Esophagus squamous epithelium (tissue), 4 donors: ENCODE measurements at regions not wholly inside any gene's neighbourhood (a gene's known extent, or its start where the extent isn't known, plus 50 kb on each side); places are given as distances from the start of the nearest gene placed in this dataset.

Source experiments
- CTCF ChIP-seq, 6 experiments: fragments of 450-650 bp in 4 of 6; fragments of 200-600 bp in 2 of 6; sonication (generic) in 2 of 6; IDR thresholded peaks; one replicate each; pipeline ENCODE4 v1.5.1; 2016 to 2019; ENCODE audit warnings: antibody characterized with exemption in 6 of 6, mild to moderate bottlenecking in 4 of 6, moderate library complexity in 4 of 6
- POLR2A ChIP-seq, 4 donors: fragments of 450-650 bp; IDR thresholded peaks; one replicate each; pipeline ENCODE4 v1.6.1; 2017; ENCODE audit warnings: antibody characterized with exemption in 4 of 4, mild to moderate bottlenecking in 4 of 4, moderate library complexity in 3 of 4

GRCh38 chr4:137700751-137701150, 168.5 kb upstream of the PCDH18 start:
- no peak for TF ChIP-seq CTCF (IDR thresholded peaks at IDR 0.05)
- no peak for TF ChIP-seq POLR2A (IDR thresholded peaks at IDR 0.05)
